ENCODE measurements at regions not wholly inside any gene's neighbourhood (a gene's known extent, or its start where the extent isn't known, plus 50 kb on each side); places are given as distances from the start of the nearest gene placed in this dataset.

GRCh38 chr13:80235166-80235966 lies 105.6 kb downstream of the SPRY2 start:
- no peak for DNase-seq

- no peak for DNase-seq
Observed at GRCh38 chr13:80227645-80228044, 113.3 kb downstream of the SPRY2 start.

GRCh38 chr13:80226645-80227044 lies 114.3 kb downstream of the SPRY2 start:
- no peak for DNase-seq

- DNase-seq = no peak
Observed at GRCh38 chr13:80224468-80224867, 116.5 kb downstream of the SPRY2 start.

GRCh38 chr13:80217614-80218456 lies 123.1 kb downstream of the SPRY2 start:
- DNase-seq = no peak

GRCh38 chr13:80215368-80215767 lies 125.6 kb downstream of the SPRY2 start:
- no peak for DNase-seq

- no peak for DNase-seq
Observed at GRCh38 chr13:80214521-80214991, 126.4 kb downstream of the SPRY2 start.

GRCh38 chr13:80214050-80214449 lies 126.9 kb downstream of the SPRY2 start:
- no peak for DNase-seq

- no peak for DNase-seq
Observed at GRCh38 chr13:80213201-80213600, 127.7 kb downstream of the SPRY2 start.

- DNase-seq = no peak
Observed at GRCh38 chr13:80211566-80211965, 129.4 kb downstream of the SPRY2 start.

- DNase-seq = no peak
Observed at GRCh38 chr13:80204642-80205041, 136.3 kb downstream of the SPRY2 start.

- no peak for DNase-seq
Observed at GRCh38 chr13:80203496-80203895, 137.4 kb downstream of the SPRY2 start.

- no peak for DNase-seq
Observed at GRCh38 chr13:80201694-80202468, 139.0 kb downstream of the SPRY2 start.

- DNase-seq = no peak
Observed at GRCh38 chr13:80199585-80200292, 141.2 kb downstream of the SPRY2 start.

- DNase-seq = no peak
Observed at GRCh38 chr13:80199067-80199466, 141.9 kb downstream of the SPRY2 start.

- DNase-seq = no peak
Observed at GRCh38 chr13:80196756-80197155, 144.2 kb downstream of the SPRY2 start.

- no peak for DNase-seq
Observed at GRCh38 chr13:80195649-80196048, 145.3 kb downstream of the SPRY2 start.

GRCh38 chr13:80189889-80190597 lies 150.9 kb downstream of the SPRY2 start:
- no peak for DNase-seq

- DNase-seq = no peak
Observed at GRCh38 chr13:80180740-80181355, 160.1 kb downstream of the SPRY2 start.

GRCh38 chr13:80177327-80177726 lies 163.6 kb downstream of the SPRY2 start:
- no peak for DNase-seq

GRCh38 chr13:80173224-80173623 lies 167.7 kb downstream of the SPRY2 start:
- no peak for DNase-seq

Data from NCI-H2081 treated with DMSO at 0.1 percent for 48 hours (cell line).